ENCODE measurements at regions not wholly inside any gene's neighbourhood (a gene's known extent, or its start where the extent isn't known, plus 50 kb on each side); places are given as distances from the start of the nearest gene placed in this dataset.
"Not testable (repeated sequence)": the region's sequence is repeated elsewhere in the genome, so short reads cannot be mapped to it uniquely, and the experiment has no call there.

DNA sequence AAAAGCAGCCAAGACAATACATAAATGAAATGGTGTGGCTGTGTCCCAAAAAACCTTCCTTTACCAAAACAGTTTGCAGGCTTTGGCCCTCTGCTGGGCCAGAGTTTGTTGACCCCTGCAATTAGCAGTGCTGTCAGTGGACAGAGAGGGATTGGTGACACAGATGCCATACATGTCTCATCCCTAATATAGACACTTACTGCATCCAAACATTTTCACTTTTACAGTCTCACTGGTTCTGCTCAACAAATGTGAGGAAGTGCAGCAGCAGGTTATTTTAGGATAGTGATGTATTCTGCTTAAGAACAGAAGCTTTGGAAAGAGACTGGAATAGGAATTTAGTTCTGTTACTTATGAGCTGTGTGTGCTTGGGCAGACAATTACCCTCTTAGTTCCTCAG is 462.8 kb upstream of the LRRC7 start:
- TF ChIP-seq EP300 (IDR thresholded peaks at IDR 0.05) (no peak), POLR2A (IDR thresholded peaks at IDR 0.05) (no peak)
- TF ChIP-seq, protein P1, sequence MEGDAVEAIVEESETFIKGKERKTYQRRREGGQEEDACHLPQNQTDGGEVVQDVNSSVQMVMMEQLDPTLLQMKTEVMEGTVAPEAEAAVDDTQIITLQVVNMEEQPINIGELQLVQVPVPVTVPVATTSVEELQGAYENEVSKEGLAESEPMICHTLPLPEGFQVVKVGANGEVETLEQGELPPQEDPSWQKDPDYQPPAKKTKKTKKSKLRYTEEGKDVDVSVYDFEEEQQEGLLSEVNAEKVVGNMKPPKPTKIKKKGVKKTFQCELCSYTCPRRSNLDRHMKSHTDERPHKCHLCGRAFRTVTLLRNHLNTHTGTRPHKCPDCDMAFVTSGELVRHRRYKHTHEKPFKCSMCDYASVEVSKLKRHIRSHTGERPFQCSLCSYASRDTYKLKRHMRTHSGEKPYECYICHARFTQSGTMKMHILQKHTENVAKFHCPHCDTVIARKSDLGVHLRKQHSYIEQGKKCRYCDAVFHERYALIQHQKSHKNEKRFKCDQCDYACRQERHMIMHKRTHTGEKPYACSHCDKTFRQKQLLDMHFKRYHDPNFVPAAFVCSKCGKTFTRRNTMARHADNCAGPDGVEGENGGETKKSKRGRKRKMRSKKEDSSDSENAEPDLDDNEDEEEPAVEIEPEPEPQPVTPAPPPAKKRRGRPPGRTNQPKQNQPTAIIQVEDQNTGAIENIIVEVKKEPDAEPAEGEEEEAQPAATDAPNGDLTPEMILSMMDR (IDR thresholded peaks at IDR 0.05), result no peak
- intact Hi-C loops (cut with DNase I), result no loop called here
- H3K27me3 ChIP-seq, result no peaks in the 10 kb centered on the region
- no peaks in the 10 kb centered on the region for H3K9me3 ChIP-seq
- no peak overlapping the region for H3K27ac ChIP-seq
- no peaks in the 10 kb centered on the region for H3K4me1 ChIP-seq (ENCODE audit: insufficient read depth)
- H3K4me3 ChIP-seq, result no peak overlapping the region
- no peak for DNase-seq
- no peaks in the 10 kb centered on the region for H3K36me3 ChIP-seq

- Histone ChIP-seq H3K4me1 (ENCODE audit: insufficient read depth) (no peaks in the 10 kb centered on the region), H3K9me3 (no peaks in the 10 kb centered on the region), H3K27me3 (no peaks in the 10 kb centered on the region), H3K4me3 (no peak overlapping the region), H3K27ac (no peak overlapping the region), H3K36me3 (no peaks in the 10 kb centered on the region)
- intact Hi-C loops (cut with DNase I), result no loop called here
- TF ChIP-seq, protein P1 (IDR thresholded peaks at IDR 0.05), result no peak
- no peak for DNase-seq
- 89 to 93% (median 92%) methylated on average over 4 of the region's 4 CpGs for WGBS, 3 donors
Observed at GRCh38 chr1:69109277-69109676, 458.4 kb upstream of the LRRC7 start.

- TF ChIP-seq POLR2A (IDR thresholded peaks at IDR 0.05) (no peak), EP300 (IDR thresholded peaks at IDR 0.05) (no peak)
- TF ChIP-seq, protein P1 (IDR thresholded peaks at IDR 0.05), result no peak
- 65 to 82% (median 76%) methylated on average over 1 of the region's 1 CpG for WGBS, 3 donors
- Histone ChIP-seq H3K27ac (no peak overlapping the region), H3K27me3 (no peaks in the 10 kb centered on the region), H3K4me3 (no peak overlapping the region), H3K4me1 (ENCODE audit: insufficient read depth) (no peaks in the 10 kb centered on the region), H3K9me3 (no peaks in the 10 kb centered on the region), H3K36me3 (no peaks in the 10 kb centered on the region)
- intact Hi-C loops (cut with DNase I), result no loop called here
- no peak for DNase-seq
Observed at GRCh38 chr1:69110851-69111250, 456.9 kb upstream of the LRRC7 start.

DNA sequence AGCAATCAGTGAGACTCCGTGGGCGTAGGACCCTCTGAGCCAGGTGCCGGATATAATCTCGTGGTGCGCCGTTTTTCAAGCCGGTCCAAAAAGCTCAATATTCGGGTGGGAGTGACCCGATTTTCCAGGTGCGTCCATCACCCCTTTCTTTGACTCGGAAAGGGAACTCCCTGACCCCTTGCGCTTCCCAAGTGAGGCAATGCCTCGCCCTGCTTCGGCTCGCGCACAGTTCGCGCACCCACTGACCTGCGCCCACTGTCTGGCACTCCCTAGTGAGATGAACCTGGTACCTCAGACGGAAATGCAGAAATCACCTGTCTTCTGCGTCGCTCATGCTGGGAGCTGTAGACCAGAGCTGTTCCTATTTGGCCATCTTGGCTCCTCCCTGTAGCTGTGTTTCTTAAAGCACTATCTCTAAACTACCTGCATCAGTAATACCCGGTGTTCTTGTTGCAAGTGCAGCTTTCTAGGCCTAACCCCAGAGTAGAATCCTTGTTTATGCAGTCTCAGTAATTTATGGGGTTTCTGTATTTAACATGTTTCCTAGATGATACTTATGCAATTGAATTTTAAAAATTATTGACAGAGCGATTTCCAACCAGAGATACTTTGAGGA is 447.5 kb upstream of the LRRC7 start:
- H3K27ac ChIP-seq; H3K36me3 ChIP-seq; H3K27me3 ChIP-seq; H3K9me3 ChIP-seq; DNase-seq; H3K4me1 ChIP-seq (ENCODE audit: insufficient read depth); intact Hi-C loops (cut with DNase I); H3K4me3 ChIP-seq: not testable (repeated sequence)
- 86 to 90% (median 89%) methylated on average over 16 to 24 of the region's 24 CpGs for WGBS, 3 donors

GRCh38 chr1:69120817-69121216 is 446.9 kb upstream of the LRRC7 start:
- WGBS, 3 donors, result 85 to 89% (median 89%) methylated on average over 3 of the region's 3 CpGs
- H3K4me3 ChIP-seq, result no peak overlapping the region
- H3K9me3 ChIP-seq, result no peaks in the 10 kb centered on the region
- H3K4me1 ChIP-seq (ENCODE audit: insufficient read depth), result no peaks in the 10 kb centered on the region
- no peaks in the 10 kb centered on the region for H3K36me3 ChIP-seq
- DNase-seq, result no peak
- no peak overlapping the region for H3K27ac ChIP-seq
- no peak for TF ChIP-seq POLR2A (IDR thresholded peaks at IDR 0.05)
- TF ChIP-seq, protein P1 (IDR thresholded peaks at IDR 0.05), result no peak
- no peak for TF ChIP-seq EP300 (IDR thresholded peaks at IDR 0.05)
- no peaks in the 10 kb centered on the region for H3K27me3 ChIP-seq
- intact Hi-C loops (cut with DNase I), result no loop called here
